AML-193 (cell line): ENCODE measurements at regions not wholly inside any gene's neighbourhood (a gene's known extent, or its start where the extent isn't known, plus 50 kb on each side); places are given as distances from the start of the nearest gene placed in this dataset.

Experiments used
- DNase-seq, 2 experiments: peaks; one replicate each; lab custom pipeline; 2025; lab: John Stamatoyannopoulos, UW

GRCh38 chr6:122007339-122007738, 392.1 kb upstream of the HSF2 start:
- DNase-seq, result no peak

DNA sequence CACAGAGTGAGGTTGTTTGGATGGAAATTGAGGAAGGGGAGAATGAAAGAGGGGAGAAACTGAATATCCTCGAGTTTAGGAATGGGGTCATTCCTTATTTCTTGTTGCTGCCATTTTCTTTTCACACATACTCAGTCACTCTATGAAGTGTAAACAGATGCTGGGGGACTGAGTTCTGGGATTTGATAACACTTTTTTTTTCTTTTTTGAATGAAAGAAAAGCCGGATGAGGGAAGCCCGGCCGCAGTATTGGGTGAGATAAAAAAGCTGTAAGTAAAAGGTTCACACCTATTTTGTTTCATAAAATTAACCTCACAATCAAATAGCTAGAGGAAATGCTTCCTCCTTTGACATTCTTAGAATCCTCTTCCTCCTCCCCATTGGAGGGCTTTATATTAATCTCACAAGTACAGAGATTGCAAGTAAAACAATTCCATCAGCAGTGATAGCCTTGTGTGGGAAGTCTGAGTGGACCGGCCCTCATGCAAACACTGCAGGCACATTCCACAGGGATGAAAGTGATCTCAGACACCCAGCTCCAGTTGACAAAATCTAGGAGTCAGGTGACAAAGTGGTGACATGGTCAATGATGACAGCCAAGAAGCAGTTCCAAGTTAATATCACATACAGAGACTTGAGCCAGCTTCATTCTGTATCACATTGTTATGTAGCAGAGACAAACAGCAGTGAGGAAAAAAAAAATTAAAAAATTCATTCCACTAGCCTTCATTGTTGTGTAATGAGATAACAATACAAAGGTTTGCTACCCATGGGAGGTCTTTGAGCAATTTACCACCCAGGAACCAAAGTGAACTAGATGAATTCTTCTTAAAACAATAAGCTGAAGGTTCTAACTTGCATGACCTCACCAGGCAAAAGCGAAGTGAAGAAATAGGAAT, 391.1 kb upstream of the HSF2 start:
- DNase-seq, result no peak

- DNase-seq, result no peak
Measured at GRCh38 chr6:122009000-122009350, 390.5 kb upstream of the HSF2 start.

GRCh38 chr6:122012578-122012977, 386.9 kb upstream of the HSF2 start:
- DNase-seq, result no peak

DNA sequence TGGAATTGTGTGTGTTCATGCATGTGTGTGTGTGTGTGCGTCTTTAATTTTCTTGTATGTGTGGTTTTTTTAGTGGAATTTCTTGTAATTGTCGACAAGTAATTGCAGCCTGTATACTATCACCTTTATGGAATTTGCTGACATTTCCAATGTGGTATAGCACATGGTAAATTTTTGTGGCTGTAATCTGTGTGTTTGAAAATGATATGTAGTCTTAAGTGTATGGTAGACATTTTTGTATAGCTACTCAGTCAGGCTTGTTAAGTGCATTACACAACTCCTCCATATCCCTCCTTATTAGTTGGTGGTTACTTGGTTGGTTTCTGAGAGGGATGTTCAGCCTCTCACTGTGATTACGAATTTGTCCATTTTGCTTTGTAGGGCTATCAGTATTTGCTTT, 384.5 kb upstream of the HSF2 start:
- DNase-seq, result no peak

DNA sequence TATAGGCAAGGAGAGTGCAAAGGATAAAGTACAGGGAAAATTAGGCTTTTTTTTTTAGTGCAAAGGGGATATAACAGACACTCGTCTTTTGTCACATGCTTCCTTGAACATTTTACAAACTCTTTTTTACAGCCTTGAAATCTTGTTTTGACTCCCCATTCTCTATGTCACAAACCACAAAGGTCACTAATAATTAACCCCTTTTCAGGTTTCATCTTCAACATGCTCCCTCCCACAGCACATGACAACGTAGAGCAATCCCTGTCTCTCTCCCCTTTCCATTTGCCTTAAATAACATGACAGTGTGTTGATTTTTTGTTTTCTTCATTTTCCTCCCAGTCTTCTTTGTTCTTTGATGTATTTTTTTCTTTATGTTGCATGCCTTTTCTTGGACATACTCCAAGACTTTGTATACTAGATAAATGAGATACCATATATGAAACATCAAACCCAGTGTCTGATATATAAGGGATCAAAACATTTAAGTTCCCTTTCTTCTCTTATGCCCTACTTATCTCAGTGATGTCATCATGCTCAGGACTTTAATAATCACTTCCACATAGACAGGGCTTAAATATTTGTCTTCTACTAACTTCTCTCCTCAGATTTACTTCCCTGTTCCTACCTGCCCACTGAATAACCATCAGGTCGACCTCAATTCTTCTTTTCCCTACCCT, 378.7 kb upstream of the HSF2 start:
- DNase-seq, result no peak

DNA sequence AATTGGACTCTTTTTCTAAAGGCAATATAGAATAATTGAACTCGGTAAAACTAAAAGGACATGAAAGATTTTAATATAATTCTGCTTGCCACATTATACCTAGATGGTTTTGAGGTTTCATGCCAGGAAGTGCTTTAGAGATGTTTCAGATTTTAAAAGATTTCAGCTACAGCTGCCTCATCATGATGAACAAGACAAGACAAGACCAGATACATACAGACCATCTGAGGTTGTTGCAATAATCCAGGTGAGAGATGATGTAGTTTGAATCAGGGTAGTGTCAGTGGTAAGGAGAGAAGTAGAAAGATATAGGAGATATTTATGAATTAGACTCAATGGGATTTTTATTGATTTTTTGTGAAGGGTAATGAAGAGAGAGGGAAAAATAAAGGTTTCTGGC, 374.3 kb upstream of the HSF2 start:
- no peak for DNase-seq

- no peak for DNase-seq
Measured at GRCh38 chr6:122026582-122027369, 372.7 kb upstream of the HSF2 start.

GRCh38 chr6:122028933-122029522, 370.4 kb upstream of the HSF2 start:
- no peak for DNase-seq

DNA sequence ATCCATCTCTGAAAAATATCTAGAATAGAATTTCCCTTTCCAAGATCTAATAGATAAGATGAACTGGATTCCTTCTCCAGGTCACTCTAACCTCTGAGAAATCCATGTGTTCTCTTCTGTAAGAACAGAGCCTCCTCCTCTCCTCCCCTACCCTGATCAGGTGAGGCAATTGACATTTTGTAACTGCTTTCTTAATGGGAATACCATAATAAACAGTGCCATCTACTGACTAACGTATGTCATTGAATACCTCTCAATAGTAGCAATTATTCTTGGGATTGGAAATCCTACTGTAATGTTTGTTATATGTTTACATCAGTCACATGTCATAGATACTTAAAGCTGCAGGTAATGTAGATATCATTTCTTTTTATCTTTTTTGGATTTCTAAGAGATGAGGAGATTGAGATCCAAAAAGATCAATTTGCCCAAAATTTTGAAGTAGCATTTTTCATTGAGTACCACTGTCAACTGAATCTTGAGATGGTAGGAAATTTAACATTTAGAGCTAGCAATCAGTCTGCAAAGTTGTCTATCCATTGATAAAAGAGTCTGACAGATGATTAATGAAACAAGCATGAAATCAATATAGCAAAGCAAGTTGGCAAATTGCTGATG, 365.8 kb upstream of the HSF2 start:
- DNase-seq, result peak; percentile 58 to 70

GRCh38 chr6:122035173-122035572, 364.3 kb upstream of the HSF2 start:
- DNase-seq, result no peak

GRCh38 chr6:122040261-122040660, 359.2 kb upstream of the HSF2 start:
- DNase-seq, result no peak

DNA sequence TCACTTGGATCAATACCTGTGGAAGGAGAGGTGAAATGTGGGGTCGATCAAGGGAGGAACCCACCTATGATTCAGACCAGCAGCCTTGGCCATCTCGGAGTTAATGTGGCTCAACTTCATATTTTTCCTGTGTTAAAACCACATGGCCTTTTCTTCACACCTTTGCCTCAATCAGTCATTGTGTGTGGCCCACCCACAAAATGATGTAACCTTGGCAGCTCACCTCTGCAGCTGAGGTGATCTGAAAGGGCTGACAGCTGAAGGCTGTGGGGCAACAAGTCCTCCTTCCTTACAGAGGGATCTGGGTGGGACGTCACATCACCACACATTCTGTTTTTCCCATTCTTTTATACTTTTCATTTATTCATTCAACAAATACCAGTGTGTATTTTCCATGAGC, 357.1 kb upstream of the HSF2 start:
- no peak for DNase-seq

DNA sequence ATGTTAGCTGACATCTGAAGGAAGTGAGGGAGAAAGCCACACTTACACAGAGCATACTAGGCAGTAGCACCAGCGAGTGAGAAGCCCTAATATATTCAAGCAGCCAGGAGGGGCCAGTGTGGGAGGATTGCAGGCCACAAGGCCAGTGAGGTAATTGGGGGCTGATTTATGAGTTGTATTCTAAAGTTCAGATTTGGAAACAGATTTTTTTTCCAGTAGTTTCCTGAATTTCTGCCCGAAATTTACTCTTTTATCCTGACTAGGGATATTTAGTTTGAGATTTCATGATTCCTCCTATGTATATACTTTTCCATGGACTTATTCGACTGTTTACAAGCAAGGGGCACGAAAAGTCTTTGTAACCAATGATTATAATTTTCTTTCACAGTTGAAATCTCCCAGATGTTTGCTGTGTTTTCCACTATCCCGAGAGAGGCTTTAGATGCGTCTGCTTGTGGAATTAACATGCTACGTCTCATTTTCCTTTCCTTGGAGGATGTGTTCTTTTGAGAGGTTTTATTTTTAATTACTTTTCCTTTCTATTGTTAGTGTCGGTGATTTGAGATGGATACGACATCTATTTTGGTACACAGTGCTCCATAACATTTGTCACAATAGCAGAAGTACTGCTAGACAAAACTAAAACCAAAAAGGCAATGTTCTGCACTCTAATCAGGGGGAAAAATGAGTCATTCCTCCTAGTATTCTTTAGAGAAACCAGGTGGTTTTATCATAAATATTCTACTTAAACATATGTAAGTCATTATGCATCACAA, 356.3 kb upstream of the HSF2 start:
- DNase-seq, result no peak

- no peak for DNase-seq
Measured at GRCh38 chr6:122048570-122048969, 350.9 kb upstream of the HSF2 start.

DNA sequence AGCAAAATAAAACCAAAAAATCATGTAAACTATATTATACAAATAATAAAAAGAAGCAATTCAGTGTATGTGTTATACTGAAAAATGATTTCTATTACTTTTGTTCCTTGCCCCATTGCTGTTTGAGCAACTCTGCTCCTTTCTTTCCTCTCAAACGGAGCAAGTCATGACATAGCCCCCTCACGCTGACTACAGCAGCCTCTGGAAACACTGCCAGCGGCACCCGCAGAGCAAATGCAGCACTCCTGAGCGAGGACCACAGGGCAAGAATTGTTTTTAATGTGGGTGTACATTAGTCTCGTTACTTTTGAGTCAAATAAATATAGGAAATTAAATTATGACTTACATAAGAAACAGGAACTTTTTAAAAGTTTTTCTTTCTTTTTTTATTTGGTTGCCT, 350.1 kb upstream of the HSF2 start:
- DNase-seq, result no peak

- no peak for DNase-seq
Measured at GRCh38 chr6:122050242-122050755, 349.2 kb upstream of the HSF2 start.

DNA sequence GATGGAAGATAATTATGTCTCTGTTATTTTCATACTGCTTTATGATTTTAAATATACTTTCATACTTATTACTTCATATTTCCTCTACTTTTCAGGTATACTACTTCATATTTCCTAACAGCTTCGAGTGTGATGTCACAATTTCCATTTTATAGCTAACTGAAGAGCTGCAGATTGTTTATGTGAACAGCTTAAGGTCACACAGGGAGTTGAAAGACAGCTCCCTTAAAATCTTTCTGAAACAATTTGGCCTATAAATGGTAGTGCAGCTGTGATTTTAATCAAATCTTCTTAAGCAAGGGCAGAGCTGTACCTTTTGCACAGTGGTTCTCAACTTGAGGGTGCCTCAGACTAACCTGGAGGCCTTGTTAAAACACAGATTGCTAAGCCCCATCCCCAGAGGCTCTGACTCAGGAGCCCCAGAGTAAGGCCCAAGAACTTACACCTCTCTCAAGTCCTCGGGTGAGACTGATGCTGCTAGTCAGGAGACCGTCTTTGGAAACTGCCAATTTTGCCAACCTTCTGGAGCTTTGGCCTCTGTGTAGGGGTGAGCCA, 347.0 kb upstream of the HSF2 start:
- DNase-seq, result no peak

DNA sequence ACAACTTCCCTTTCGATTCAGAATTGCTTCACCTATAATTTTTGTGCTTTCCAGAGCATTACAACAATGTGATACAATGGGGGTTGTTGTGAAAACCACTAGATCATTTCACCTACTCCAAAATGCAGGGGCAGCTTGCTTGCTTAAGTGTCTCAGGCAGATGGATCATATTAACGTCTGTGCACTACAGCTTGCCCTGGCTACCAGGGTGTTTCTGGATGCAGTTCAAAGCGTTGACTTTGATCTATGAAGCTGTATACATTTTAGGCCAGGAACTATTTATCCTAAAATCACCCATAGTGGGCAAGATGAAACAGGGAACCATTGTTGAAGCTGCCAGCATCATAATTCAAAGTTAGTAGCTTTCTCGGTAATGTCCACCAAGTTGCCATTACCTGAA, 339.5 kb upstream of the HSF2 start:
- no peak for DNase-seq

DNA sequence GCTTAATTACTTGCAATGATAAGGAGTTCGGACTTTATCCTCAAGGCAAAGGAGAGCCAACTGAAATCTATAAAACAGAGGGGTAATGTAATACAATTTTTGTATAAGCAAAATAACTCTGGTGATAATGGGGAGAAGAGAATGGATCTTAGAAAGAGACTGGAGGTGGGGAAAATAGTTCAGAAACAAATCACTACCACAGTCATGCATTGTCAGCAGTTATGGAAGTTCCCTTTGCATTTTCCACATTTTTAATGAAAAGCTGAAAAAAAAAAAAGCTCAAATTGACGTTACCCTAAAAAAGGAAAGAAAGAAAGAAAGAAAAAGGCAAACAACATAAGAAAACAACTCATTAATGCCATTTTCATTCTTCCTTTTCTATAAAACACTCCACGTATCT, 337.6 kb upstream of the HSF2 start:
- DNase-seq, result no peak

DNA sequence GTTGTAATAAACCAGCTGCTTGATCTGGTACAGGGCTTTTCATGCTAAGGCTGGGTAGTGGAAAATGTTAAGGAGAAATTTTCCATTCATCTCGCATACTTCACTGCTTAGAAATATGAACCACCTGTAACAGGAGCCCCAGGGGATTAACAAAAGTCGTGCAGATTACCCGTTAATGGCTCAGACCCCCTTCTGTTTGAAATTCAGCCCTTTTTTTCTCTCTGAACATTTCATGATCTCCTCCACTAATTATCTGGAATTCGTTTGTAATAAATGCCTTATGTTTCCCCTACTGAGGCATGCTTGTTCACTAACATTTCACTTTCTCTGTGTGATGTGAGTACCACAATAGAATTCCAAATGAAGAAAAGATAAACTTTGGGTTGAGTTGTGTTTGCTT, 336.4 kb upstream of the HSF2 start:
- no peak for DNase-seq
